Cardiac fibroblast (primary cell): ENCODE measurements at regions not wholly inside any gene's neighbourhood (a gene's known extent, or its start where the extent isn't known, plus 50 kb on each side); places are given as distances from the start of the nearest gene placed in this dataset.

Experiments used
- DNase-seq, 2 donors: peaks; one replicate each; pipeline versions ENCODE4 v3.0.0 to v3.0.0-alpha.2; 2010; ENCODE audit warnings: low read depth in 2 of 2
- H3K4me3 ChIP-seq, 2 donors: replicated peaks in 1 of 2; 1 replicate in 1 of 2; 2 replicates in 1 of 2; pipeline ENCODE4 v1.5.1; 2011; ENCODE audit warnings: low read depth in 2 of 2, low read length in 2 of 2, mild to moderate bottlenecking in 2 of 2, moderate library complexity in 1 of 2
- CTCF ChIP-seq: IDR thresholded peaks from one replicate; pipeline ENCODE4 v1.5.1; 2011; ENCODE audit warnings: low read depth, mild to moderate bottlenecking, low read length, inconsistent platforms

- no peak for DNase-seq
- no peak for TF ChIP-seq CTCF
- no peak overlapping the region for H3K4me3 ChIP-seq
Measured at GRCh38 chr1:112177314-112177713, 187.8 kb upstream of the KCND3 start.

- DNase-seq: no peak
- no peak for TF ChIP-seq CTCF
- no peak overlapping the region for H3K4me3 ChIP-seq
Measured at GRCh38 chr1:112188611-112189010, 199.1 kb upstream of the KCND3 start.

- no peak for TF ChIP-seq CTCF
- no peak for DNase-seq
- H3K4me3 ChIP-seq: no peak overlapping the region
Measured at GRCh38 chr1:112196008-112196588, 199.9 kb upstream of the CTTNBP2NL start.

GRCh38 chr1:112196731-112197130 is 199.3 kb upstream of the CTTNBP2NL start:
- H3K4me3 ChIP-seq: no peak overlapping the region
- TF ChIP-seq CTCF: no peak
- DNase-seq: no peak

- no peak for TF ChIP-seq CTCF
- H3K4me3 ChIP-seq: no peak overlapping the region
- DNase-seq: no peak
Measured at GRCh38 chr1:112209493-112209892, 186.5 kb upstream of the CTTNBP2NL start.

GRCh38 chr1:112219267-112219666 is 176.7 kb upstream of the CTTNBP2NL start:
- H3K4me3 ChIP-seq: no peak overlapping the region
- no peak for TF ChIP-seq CTCF
- no peak for DNase-seq

- no peak overlapping the region for H3K4me3 ChIP-seq
- no peak for DNase-seq
- no peak for TF ChIP-seq CTCF
Measured at GRCh38 chr1:112230232-112230631, 165.8 kb upstream of the CTTNBP2NL start.
